HG02678 (cell line): ENCODE measurements at regions not wholly inside any gene's neighbourhood (a gene's known extent, or its start where the extent isn't known, plus 50 kb on each side); places are given as distances from the start of the nearest gene placed in this dataset.

ENCODE experiments used
- ATAC-seq: cut with Tn5 transposase; IDR thresholded peaks from one replicate; pipeline ENCODE4 v1.9.1; 2021; ENCODE audit warnings: mild to moderate bottlenecking, moderate library complexity; ENCODE audit not compliant: unreplicated experiment

DNA sequence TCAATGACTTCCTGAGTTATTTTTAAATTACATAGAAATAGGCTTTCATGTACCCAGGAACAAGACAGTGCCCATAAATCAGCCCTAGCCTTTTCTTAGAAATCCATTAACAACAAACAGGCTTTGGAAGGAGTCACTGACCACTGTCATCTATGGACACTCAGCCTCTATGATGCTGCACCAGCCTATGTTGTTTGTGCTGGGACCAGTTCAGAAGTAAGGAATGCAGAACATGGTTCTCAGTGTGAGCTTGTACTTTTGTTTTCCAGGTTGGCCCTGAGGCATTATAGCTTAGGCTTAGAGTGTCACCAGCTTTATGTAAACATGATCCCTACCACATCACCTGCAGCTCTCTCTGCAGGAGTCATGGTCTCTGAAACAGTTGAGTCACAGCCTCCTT lies 335.7 kb upstream of the CDH7 start:
- no peak for ATAC-seq

DNA sequence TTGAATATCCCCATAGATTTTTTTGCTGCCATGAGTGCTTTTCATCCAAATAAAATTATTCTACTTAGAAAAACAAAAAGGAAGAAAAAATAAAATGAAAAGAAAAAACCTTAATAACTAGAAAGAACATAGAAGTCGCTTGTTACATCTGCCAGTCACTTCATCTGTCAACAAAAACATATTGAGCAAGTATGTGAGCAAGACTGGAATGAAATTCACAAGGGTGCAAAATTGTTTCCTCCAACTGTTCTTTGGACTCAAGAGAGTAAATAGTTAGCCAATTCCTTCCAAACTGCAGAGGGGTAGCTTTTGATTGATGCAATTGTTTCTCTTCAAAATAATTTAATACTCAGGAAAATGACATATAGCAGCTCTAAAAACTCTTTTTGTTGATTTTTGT lies 336.3 kb upstream of the CDH7 start:
- no peak for ATAC-seq

DNA sequence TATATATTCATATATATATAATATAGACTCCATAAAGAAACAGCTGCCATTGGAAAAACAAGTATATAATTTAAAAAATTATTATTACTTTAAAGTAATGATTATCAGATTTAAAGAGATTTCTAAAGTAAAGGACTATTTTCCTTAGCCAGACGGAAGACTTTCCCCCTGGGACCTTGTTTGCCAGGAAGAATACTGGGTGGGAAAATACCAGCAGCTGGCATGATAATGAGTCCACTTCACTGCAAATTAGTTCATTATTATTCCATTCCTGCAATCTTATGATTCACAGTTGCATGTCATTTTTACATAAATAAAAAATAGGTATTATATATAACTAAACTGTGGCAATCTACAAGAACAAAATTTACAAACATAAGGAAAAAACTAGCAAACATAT lies 339.8 kb upstream of the CDH7 start:
- ATAC-seq: no peak

GRCh38 chr18:65409261-65409660 lies 341.6 kb upstream of the CDH7 start:
- ATAC-seq: no peak

GRCh38 chr18:65403534-65403933 lies 347.3 kb upstream of the CDH7 start:
- ATAC-seq: no peak

GRCh38 chr18:65399091-65399490 lies 351.7 kb upstream of the CDH7 start:
- no peak for ATAC-seq

DNA sequence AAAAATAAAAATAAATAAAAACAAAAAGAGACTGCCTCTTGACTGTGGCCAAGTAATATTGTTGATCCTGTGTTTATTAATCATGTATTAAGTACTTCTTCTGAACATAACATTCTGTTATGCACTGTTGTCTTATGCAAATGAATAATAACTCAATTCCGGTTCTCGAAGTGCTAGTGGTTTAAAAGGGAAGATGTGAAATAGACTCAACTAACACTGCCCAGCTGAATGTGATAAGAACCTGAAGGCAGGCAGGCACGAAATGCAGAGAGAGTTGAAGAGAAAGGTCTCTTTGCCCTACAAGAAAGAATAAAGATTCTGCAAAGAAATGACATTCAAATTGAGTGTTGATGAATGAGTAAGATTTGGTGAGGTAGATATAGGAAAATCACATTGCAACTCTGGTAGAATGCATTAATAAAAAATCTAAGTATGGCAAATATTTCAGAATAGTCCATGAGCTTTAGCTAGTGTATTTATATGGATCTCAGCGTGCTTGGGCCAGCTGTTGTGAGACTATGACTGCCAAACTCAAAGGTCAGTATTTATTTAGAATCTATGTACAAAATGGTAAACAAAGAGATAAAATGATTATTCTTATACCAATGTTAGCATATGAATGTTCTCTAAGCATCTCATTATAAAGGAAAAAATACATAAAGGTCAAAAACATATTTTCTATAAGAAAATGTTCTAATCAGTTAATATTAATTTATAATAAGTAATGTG lies 352.3 kb upstream of the CDH7 start:
- ATAC-seq: no peak

- no peak for ATAC-seq
Observed at GRCh38 chr18:65380986-65381385, 369.8 kb upstream of the CDH7 start.

- no peak for ATAC-seq
Observed at GRCh38 chr18:65380571-65380970, 370.2 kb upstream of the CDH7 start.

DNA sequence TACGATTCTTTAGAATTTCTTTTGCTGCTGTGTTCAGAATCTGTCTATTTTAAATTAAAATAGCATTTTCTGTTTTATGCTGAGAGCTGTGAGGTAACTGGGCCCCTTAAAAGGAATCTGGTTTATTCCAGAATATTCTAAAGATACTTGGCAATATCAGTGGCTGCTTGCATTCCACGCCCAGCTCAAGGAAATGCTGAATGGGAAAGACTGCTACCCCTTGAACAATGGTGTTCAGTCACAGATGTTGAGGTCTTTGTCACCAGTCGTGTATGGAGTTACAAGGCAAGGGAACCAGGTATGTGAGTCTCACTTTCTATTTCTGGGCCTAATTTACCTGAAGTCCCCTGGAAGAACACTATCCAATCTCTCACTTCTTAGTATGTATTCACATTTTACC lies 377.9 kb upstream of the CDH7 start:
- no peak for ATAC-seq

- ATAC-seq: no peak
Observed at GRCh38 chr18:65365245-65365980, 385.4 kb upstream of the CDH7 start.

GRCh38 chr18:65363911-65364632 lies 386.7 kb upstream of the CDH7 start:
- no peak for ATAC-seq

DNA sequence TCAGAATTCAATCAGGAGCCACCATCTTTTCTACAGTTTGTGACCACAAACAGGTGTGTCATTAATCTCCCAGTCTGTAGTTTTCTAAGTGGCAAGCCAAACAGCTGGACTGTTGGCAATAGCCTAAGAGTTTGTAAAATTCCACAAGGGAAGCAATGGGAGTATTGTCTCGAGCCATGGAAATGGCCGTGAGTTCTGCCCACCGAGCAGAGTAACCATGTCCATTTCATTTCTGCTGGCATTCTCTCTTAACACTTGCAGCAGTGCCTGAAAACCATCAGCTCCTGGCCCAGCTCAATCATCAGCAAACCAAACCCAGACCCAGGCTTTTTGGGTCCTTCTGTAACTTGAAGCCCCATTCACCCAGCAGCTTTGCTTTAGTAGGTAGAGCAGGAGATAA lies 387.8 kb upstream of the CDH7 start:
- no peak for ATAC-seq

DNA sequence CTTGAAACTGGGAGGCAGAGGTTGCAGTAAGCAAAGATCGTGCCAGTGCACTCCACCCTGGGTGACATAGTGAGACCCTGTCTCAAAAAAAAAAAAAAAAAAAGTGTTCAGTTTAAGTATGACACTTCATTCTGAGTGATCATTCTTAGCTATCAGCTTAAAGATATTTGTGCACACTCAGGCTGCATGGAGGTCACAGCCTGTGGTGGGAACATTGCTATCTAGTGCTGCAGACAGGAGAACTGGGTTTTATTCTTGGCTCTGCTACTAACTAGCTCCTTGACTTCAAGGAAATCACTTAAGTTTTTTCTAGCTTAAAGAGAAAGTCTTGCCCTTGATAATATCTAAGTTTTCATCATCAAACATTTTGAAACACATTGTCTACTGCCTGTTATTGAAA lies 391.3 kb upstream of the CDH7 start:
- ATAC-seq: no peak

- no peak for ATAC-seq
Observed at GRCh38 chr18:65358306-65358705, 392.5 kb upstream of the CDH7 start.

DNA sequence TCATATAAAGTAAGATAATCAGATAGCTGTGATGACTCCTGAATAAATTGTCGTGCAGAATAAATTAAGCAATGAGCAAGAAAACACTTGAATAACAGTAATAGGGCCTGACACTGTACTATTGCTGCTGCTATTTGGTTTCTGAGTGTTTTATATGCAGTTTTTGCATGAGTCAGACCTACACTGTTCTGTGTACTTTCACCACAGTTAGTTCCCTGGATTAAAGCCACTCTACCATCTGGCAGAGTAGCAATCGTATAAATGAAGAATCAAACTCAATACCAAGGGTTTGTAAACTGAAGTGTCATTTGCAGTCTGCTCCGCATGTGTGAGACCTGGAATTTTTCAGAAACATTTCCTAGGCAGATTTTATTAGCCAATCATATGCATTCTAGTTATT lies 398.6 kb upstream of the CDH7 start:
- ATAC-seq: no peak

DNA sequence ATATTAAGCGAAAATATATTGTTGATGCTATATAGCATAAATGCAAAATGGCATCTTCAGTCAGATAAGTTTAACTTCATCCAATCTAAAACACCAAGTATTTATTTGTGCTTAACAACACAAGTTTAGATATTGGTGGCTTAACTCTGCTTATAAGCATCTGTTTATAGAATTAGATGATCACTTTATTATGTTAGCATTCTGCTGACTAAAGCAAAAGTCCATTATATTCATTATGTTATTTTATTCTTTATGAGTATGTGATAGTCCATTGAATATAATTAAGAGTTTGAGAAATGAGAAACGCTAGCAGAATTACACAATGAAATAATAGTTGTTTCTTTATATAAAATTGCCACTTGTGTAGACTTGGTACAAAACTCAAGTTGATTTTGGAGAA lies 401.2 kb upstream of the CDH7 start:
- no peak for ATAC-seq

GRCh38 chr18:65347446-65347845 lies 403.4 kb upstream of the CDH7 start:
- ATAC-seq: no peak

DNA sequence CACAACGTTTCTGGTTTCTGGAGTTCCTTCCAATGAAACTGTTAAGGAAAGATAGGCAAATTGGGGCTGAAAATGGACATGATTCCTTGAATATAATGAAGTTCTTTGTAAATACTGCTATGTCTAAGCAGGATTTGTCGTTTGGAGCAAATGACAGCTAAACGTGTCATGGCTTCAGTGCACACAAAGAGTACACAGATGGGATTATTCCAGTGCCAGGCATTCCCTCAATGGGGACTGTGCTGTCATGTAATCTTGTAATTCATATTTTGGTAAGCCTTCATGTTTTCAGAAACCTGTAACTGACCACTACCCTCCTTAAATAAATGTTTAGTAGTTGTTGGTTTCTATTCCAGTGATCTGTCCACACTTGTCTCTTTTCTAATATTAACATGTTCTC lies 404.7 kb upstream of the CDH7 start:
- no peak for ATAC-seq

DNA sequence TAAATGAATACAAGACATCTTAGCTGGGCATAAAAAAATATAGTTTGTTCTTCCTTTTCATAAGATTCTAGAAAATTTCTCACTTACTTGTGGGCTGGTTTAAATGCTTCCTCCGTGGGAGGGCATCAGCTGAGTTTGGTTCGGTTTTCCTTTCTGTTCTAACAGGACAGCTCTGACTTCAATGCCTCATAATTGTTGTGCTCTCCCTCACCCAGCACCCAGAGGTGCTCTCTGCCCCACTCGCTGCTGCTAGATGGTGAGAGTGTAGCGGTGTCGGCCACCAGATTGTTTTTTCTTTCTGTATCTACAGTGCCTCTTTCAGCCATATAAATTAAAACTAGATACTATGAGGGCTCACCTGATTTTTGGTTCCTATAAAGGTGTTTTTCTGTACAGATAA lies 407.2 kb upstream of the CDH7 start:
- ATAC-seq: no peak

DNA sequence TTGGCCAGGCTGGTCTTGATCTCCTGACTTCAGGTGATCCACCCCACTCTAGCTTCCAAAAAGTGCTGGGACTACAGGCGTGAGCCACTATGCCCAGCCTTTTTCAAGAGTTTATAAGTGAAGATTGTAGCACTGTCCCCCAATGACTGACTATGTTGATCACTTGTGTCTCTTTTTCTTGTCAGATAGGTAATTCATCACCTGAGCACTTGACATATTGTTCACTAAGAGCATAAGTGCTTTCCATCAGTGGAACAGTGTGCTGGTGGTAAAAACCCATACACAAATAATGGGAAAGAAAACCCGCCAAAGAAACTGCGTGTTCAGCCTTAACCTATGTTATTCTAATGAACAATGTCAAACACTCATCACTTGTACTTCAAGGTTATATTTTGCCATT lies 414.4 kb upstream of the CDH7 start:
- no peak for ATAC-seq

- ATAC-seq: no peak
Observed at GRCh38 chr18:65329010-65329409, 421.8 kb upstream of the CDH7 start.
